ENCODE measurements at regions not wholly inside any gene's neighbourhood (a gene's known extent, or its start where the extent isn't known, plus 50 kb on each side); places are given as distances from the start of the nearest gene placed in this dataset.
A peak's percentile ranks its signal among the peaks of the same experiment; 100 is the strongest.

DNA sequence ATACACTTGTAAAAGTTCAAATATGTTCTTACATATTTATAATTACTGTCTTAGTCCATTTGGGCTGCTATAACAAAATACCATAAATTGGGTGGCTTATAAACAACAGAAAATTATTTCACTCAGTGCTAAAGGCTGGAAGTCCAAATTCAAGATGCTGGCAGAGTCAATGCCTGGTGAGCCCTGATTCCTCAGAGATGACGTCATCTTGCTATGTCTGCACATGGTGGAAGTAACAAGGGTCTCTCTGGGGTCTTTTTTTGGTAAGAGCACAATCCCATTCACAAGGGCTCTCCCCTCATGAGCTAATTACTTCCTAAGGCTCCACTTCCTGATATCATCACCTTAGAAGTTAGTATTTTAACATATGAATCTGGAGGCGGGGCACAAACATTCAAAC lies 108.0 kb upstream of the DUSP10 start:
- DNase-seq (ENCODE audit: low read depth in 3 of 3), result no peak

- no peak for DNase-seq (ENCODE audit: low read depth in 3 of 3)
Observed at GRCh38 chr1:221849110-221849509, 107.2 kb upstream of the DUSP10 start.

GRCh38 chr1:221847676-221848075 lies 105.8 kb upstream of the DUSP10 start:
- DNase-seq (ENCODE audit: low read depth in 3 of 3), result no peak

GRCh38 chr1:221845650-221846371 lies 103.9 kb upstream of the DUSP10 start:
- no peak for DNase-seq (ENCODE audit: low read depth in 3 of 3)

- no peak for DNase-seq (ENCODE audit: low read depth in 3 of 3)
Observed at GRCh38 chr1:221841983-221842335, 100.1 kb upstream of the DUSP10 start.

GRCh38 chr1:221841251-221841982 lies 99.5 kb upstream of the DUSP10 start:
- DNase-seq (ENCODE audit: low read depth in 3 of 3), result no peak

DNA sequence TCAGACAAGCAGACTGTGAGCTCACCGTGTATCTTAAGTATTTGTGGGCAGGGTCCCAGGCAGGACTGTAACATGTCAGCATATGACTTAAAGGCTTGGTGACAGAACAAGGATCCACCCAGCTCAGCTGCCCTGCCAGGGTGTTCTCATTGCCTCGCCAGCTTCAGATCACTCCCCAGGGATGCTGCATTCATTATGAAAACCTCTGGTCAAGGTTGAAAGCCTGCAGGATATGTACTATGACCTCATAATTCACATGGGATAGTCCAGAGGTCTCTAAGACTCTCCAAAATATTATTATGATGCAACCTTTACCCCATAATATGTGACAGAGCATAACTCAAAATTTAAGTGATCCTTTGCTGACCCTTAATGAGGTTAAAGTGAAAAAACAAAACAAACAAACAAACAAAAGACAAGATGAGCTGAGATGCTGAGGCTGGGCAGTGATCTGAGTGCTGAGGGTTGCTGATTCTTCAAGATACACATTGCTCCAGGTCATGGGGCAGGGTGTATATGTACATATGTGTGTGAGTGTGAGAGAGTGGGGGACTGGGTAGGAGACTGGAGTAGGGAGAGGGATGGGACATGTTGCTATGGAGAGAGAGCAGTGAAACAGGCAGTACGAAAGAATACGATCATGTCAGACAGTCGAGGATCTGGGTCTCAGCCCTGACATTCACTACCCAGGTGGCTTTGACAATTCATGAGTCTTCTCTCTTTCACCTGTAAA lies 98.8 kb upstream of the DUSP10 start:
- DNase-seq (ENCODE audit: low read depth in 3 of 3), result no peak

DNA sequence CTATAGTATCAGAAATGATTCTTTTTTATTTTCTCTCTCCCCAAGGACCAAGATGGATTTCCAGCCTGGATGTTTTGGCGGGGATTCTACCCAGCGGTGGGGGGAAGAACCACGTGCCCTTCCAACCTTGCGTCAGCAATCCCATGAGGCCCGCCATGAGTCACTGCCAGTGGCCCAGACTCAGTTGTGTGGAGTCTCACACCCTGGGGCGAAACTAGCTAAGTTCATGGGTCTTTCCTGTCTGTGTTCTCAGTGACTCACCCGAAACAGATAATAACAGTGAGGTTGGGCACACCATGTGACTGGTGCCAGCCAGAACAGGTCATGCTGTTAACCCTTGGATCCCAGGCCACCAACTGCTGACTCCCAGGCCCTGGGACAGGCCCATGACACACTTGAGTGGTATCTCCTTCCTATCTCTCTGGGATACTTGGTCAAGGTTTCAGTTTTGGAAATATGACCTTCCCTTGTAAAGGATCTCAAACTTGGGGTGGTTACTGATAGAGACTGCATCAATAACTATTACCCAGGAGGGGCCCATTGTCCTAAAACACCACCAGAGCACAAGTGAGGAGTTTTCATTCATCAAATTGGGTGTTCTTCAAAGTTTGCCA lies 98.0 kb upstream of the DUSP10 start:
- peak; percentile 19 to 54 (median 51) for DNase-seq (ENCODE audit: low read depth in 3 of 3)

DNA sequence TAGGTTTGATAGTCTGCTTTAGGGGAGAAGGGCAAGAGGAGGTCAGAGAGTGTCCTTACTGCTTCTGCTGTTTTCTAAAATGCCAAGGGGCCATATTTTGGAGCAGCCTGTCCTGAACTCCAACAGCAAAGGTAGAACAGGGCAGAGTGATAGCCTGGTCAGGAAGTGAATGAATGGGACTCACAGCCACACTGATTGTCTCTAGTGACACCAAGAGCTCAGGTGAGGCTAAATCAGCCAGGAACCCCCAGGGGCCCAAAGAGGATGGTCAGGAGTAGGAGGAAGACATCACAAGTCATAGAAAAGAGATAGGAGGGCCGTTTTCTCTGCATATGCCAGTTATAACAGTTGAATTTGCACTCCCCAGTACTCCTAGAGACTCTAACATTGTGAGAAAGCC lies 97.4 kb upstream of the DUSP10 start:
- DNase-seq (ENCODE audit: low read depth in 3 of 3), result peak in 1 of 3 experiments; percentile 19

- no peak for DNase-seq (ENCODE audit: low read depth in 3 of 3)
Observed at GRCh38 chr1:221837896-221838295, 96.0 kb upstream of the DUSP10 start.

DNA sequence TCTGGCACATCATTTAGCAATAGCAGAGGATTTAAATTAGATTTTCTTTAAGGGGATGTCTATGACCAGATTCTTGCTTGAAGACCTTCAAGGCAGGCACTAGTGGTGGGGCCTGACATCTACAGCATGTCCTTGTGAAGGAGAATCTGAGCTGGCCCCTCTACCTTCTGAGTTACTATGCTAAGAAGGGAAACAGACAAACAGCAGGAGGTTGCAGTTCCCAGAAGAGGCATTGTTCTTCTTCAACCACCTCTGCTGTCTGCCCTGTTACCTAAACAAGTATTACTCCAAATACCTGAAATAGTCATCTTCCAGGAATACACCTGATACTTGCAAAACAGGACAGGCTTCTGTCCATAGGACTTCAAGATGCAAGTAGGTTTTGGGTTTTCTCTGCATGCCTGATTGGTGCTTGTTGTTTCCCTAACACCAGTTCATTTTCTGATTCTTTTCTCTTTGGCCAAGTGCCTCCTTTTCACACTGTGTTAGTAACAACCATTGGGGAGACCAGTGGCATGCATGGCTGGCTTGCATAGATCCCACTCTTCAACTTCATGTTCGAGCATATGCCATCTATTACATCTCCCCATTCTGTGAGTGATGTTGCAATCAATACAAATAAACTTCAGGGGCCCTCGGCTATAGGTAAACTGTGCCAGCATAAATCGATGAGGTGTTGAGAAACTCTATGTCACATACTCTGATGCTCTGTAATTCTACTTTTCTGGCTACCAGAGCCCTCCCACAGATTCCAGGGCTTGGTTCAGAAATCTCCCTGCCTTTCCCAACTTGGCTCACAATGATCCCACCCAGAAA lies 93.0 kb upstream of the DUSP10 start:
- no peak for DNase-seq (ENCODE audit: low read depth in 3 of 3)

DNA sequence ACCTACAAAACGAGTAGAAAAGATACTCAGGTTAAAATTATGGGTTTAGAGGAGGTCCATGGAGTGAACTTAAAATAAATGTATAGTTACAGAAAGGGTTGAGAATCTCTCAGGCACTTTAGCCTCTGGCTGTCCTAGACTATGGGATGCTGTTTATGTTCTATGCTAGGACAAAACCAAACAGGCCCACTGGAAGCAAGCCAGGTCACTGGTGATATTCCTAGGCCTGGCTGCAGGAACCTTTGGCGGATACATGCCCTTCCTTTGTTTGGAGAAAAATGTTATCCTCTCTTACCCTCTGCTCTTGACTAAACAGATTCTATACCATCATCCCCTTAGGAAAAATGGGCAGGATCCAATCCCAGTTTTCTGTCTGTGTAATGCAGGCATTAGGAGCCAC lies 90.7 kb upstream of the DUSP10 start:
- DNase-seq (ENCODE audit: low read depth in 3 of 3), result no peak

- no peak for DNase-seq (ENCODE audit: low read depth in 3 of 3)
Observed at GRCh38 chr1:221832151-221832550, 90.3 kb upstream of the DUSP10 start.

DNA sequence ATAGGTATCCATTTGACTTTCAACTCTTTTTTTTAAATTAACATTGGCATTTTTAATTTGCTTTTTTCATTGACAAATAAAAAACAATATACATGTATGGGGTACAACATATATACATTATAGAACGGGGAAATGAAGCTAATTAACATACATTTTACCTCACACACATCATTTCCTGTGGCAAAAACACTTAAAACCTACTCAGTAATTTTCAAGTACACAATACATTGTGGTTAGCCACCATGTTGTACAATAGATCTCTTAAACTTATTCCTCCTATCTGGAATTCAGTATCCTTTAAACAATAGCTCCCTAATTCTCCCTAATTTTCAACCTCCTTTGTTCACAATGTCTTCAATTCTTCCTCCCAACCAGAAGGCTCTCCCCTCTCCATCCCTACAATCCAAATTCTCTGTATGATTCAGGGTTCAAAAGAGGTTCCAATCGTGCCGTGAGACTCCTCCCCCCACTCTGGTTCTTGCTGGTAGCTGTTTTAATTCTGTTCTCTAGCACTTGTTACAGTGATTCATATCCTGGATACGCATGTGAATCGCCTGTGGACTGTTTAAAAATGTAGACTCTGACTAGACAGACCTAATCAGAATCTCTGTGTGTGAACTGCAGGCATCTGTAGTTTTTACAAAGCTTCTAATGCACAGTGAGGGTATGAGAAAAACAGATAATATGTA lies 87.6 kb upstream of the DUSP10 start:
- no peak for DNase-seq (ENCODE audit: low read depth in 3 of 3)

- no peak for DNase-seq (ENCODE audit: low read depth in 3 of 3)
Observed at GRCh38 chr1:221827307-221827642, 85.4 kb upstream of the DUSP10 start.

- no peak for DNase-seq (ENCODE audit: low read depth in 3 of 3)
Observed at GRCh38 chr1:221824909-221825308, 83.0 kb upstream of the DUSP10 start.

- no peak for DNase-seq (ENCODE audit: low read depth in 3 of 3)
Observed at GRCh38 chr1:221824025-221824424, 82.1 kb upstream of the DUSP10 start.

GRCh38 chr1:221823561-221823960 lies 81.7 kb upstream of the DUSP10 start:
- no peak for DNase-seq (ENCODE audit: low read depth in 3 of 3)

- DNase-seq (ENCODE audit: low read depth in 3 of 3), result no peak
Observed at GRCh38 chr1:221823149-221823548, 81.3 kb upstream of the DUSP10 start.

- DNase-seq (ENCODE audit: low read depth in 3 of 3), result no peak
Observed at GRCh38 chr1:221822591-221822990, 80.7 kb upstream of the DUSP10 start.

GRCh38 chr1:221816899-221817298 lies 75.0 kb upstream of the DUSP10 start:
- DNase-seq (ENCODE audit: low read depth in 3 of 3), result no peak

Measured in stimulated activated CD4-positive, alpha-beta T cell treated with anti-CD3 and anti-CD28 coated beads, TNF-alpha, amount 100 ng/mL, for 4 hours (primary cell).